ENCODE measurements at regions not wholly inside any gene's neighbourhood (a gene's known extent, or its start where the extent isn't known, plus 50 kb on each side); places are given as distances from the start of the nearest gene placed in this dataset.
"Not testable (repeated sequence)": the region's sequence is repeated elsewhere in the genome, so short reads cannot be mapped to it uniquely, and the experiment has no call there.

- H3K4me3 Mint-ChIP-seq, result no peak overlapping the region
- intact Hi-C loops (cut with DNase I, micrococcal nuclease), result no loop called here
- no peak for DNase-seq
- CTCF ChIA-PET, result interaction anchor here (1.2 kb wide), 1 partner anchor 19 kb away, joined by 3 read pairs; no protein-coding TSS in a partner anchor
- ATAC-seq, result no peak
- no peak overlapping the region for H3K27ac Mint-ChIP-seq
- no peaks in the 10 kb centered on the region for H3K36me3 Mint-ChIP-seq (ENCODE audit: low read depth)
- H3K9me3 Mint-ChIP-seq (ENCODE audit: low read depth), result no peaks in the 10 kb centered on the region
- peaks cover 8% of the 10 kb centered on the region for H3K27me3 Mint-ChIP-seq
- POLR2A ChIA-PET, result no interaction called here
- H3K4me1 Mint-ChIP-seq, result no peaks in the 10 kb centered on the region
Measured at GRCh38 chr7:32660936-32661335, 165.6 kb downstream of the AVL9 start.

- ChIA-PET POLR2A (no interaction called here), CTCF (no interaction called here)
- intact Hi-C loops (cut with DNase I, micrococcal nuclease), result no loop called here
- Mint-ChIP-seq H3K36me3 (ENCODE audit: low read depth) (no peaks in the 10 kb centered on the region), H3K9me3 (ENCODE audit: low read depth) (no peaks in the 10 kb centered on the region), H3K27ac (no peak overlapping the region), H3K27me3 (peaks cover 8% of the 10 kb centered on the region), H3K4me1 (no peaks in the 10 kb centered on the region), H3K4me3 (no peak overlapping the region)
- ATAC-seq (no peak), DNase-seq (no peak)
Measured at GRCh38 chr7:32659853-32660252, 164.6 kb downstream of the AVL9 start.

GRCh38 chr7:32658467-32658869, 163.2 kb downstream of the AVL9 start:
- ChIA-PET CTCF (no interaction called here), POLR2A (no interaction called here)
- intact Hi-C loops (cut with DNase I, micrococcal nuclease), result no loop called here
- DNase-seq, result no peak
- no peaks in the 10 kb centered on the region for H3K4me1 Mint-ChIP-seq
- H3K27me3 Mint-ChIP-seq, result peaks cover 4% of the 10 kb centered on the region
- ATAC-seq, result no peak
- H3K9me3 Mint-ChIP-seq (ENCODE audit: low read depth), result no peaks in the 10 kb centered on the region
- H3K36me3 Mint-ChIP-seq (ENCODE audit: low read depth), result no peaks in the 10 kb centered on the region
- no peak overlapping the region for H3K27ac Mint-ChIP-seq
- no peak overlapping the region for H3K4me3 Mint-ChIP-seq

GRCh38 chr7:32658034-32658433, 162.7 kb downstream of the AVL9 start:
- no peak overlapping the region for H3K4me3 Mint-ChIP-seq
- ATAC-seq (no peak), DNase-seq (no peak)
- no peaks in the 10 kb centered on the region for H3K4me1 Mint-ChIP-seq
- intact Hi-C loops (cut with DNase I, micrococcal nuclease), result no loop called here
- ChIA-PET CTCF (no interaction called here), POLR2A (no interaction called here)
- no peaks in the 10 kb centered on the region for H3K9me3 Mint-ChIP-seq (ENCODE audit: low read depth)
- peaks cover 2% of the 10 kb centered on the region for H3K27me3 Mint-ChIP-seq
- H3K27ac Mint-ChIP-seq, result no peak overlapping the region
- no peaks in the 10 kb centered on the region for H3K36me3 Mint-ChIP-seq (ENCODE audit: low read depth)

GRCh38 chr7:32654549-32654948, 159.3 kb downstream of the AVL9 start:
- H3K36me3 Mint-ChIP-seq (ENCODE audit: low read depth); DNase-seq; H3K27me3 Mint-ChIP-seq; CTCF ChIA-PET; H3K4me1 Mint-ChIP-seq; H3K27ac Mint-ChIP-seq; POLR2A ChIA-PET; H3K4me3 Mint-ChIP-seq; H3K9me3 Mint-ChIP-seq (ENCODE audit: low read depth); ATAC-seq; intact Hi-C loops (cut with DNase I, micrococcal nuclease): not testable (repeated sequence)

GRCh38 chr7:32650356-32650755, 155.1 kb downstream of the AVL9 start:
- H3K4me1 Mint-ChIP-seq; POLR2A ChIA-PET; ATAC-seq; H3K9me3 Mint-ChIP-seq (ENCODE audit: low read depth); H3K4me3 Mint-ChIP-seq; DNase-seq; intact Hi-C loops (cut with DNase I, micrococcal nuclease); CTCF ChIA-PET; H3K27ac Mint-ChIP-seq; H3K36me3 Mint-ChIP-seq (ENCODE audit: low read depth): not testable (repeated sequence)
- H3K27me3 Mint-ChIP-seq, result peaks cover 19% of the 10 kb centered on the region

GRCh38 chr7:32648408-32649156, 153.3 kb downstream of the AVL9 start:
- H3K27ac Mint-ChIP-seq, result no peak overlapping the region
- H3K4me1 Mint-ChIP-seq, result no peaks in the 10 kb centered on the region
- H3K4me3 Mint-ChIP-seq, result no peak overlapping the region
- H3K27me3 Mint-ChIP-seq, result peaks cover 22% of the 10 kb centered on the region
- H3K36me3 Mint-ChIP-seq (ENCODE audit: low read depth), result no peaks in the 10 kb centered on the region
- POLR2A ChIA-PET, result interaction anchor here (0.6 kb wide), 1 partner anchor 25 kb away, joined by 3 read pairs; no protein-coding TSS in a partner anchor
- CTCF ChIA-PET, result no interaction called here
- intact Hi-C loops (cut with DNase I, micrococcal nuclease), result no loop called here
- ATAC-seq, result no peak
- no peak for DNase-seq
- H3K9me3 Mint-ChIP-seq (ENCODE audit: low read depth), result no peaks in the 10 kb centered on the region

GRCh38 chr7:32645255-32645654, 150.0 kb downstream of the AVL9 start:
- ATAC-seq, H3K27ac Mint-ChIP-seq: not testable (repeated sequence)

GRCh38 chr7:32643194-32643593, 147.9 kb downstream of the AVL9 start:
- POLR2A ChIA-PET, result no interaction called here
- peaks cover 4% of the 10 kb centered on the region for H3K4me1 Mint-ChIP-seq
- intact Hi-C loops (cut with DNase I, micrococcal nuclease), result no loop called here
- peaks cover 3% of the 10 kb centered on the region for H3K9me3 Mint-ChIP-seq (ENCODE audit: low read depth)
- CTCF ChIA-PET, result no interaction called here
- H3K4me3 Mint-ChIP-seq, result no peak overlapping the region
- peaks cover 13% of the 10 kb centered on the region for H3K27me3 Mint-ChIP-seq
- no peaks in the 10 kb centered on the region for H3K36me3 Mint-ChIP-seq (ENCODE audit: low read depth)
- DNase-seq, result no peak
- H3K27ac Mint-ChIP-seq, result no peak overlapping the region
- ATAC-seq, result no peak

More at GRCh38 chr7:32645255-32645654, 150.0 kb downstream of the AVL9 start:
- intact Hi-C loops (cut with DNase I, micrococcal nuclease); DNase-seq; H3K9me3 Mint-ChIP-seq (ENCODE audit: low read depth); H3K4me1 Mint-ChIP-seq; POLR2A ChIA-PET; H3K36me3 Mint-ChIP-seq (ENCODE audit: low read depth); H3K4me3 Mint-ChIP-seq; CTCF ChIA-PET: not testable (repeated sequence)
- peaks cover 20% of the 10 kb centered on the region for H3K27me3 Mint-ChIP-seq

- peaks cover 3% of the 10 kb centered on the region for H3K9me3 Mint-ChIP-seq (ENCODE audit: low read depth)
- H3K4me3 Mint-ChIP-seq, result no peak overlapping the region
- H3K4me1 Mint-ChIP-seq, result peaks cover 6% of the 10 kb centered on the region
- no peaks in the 10 kb centered on the region for H3K36me3 Mint-ChIP-seq (ENCODE audit: low read depth)
- ChIA-PET POLR2A (no interaction called here), CTCF (no interaction called here)
- ATAC-seq, result no peak
- intact Hi-C loops (cut with DNase I, micrococcal nuclease), result loop anchor here in 1 of 2 experiments (5.0 kb wide), 1 partner anchor 147 kb away; the partner anchor contains the start of gene LSM5
- H3K27me3 Mint-ChIP-seq, result peaks cover 6% of the 10 kb centered on the region
- H3K27ac Mint-ChIP-seq, result no peak overlapping the region
- DNase-seq, result no peak
Measured at GRCh38 chr7:32639122-32639521, 143.8 kb downstream of the AVL9 start.

GRCh38 chr7:32638479-32639121, 143.3 kb downstream of the AVL9 start:
- H3K27ac Mint-ChIP-seq; H3K36me3 Mint-ChIP-seq (ENCODE audit: low read depth); H3K4me3 Mint-ChIP-seq; CTCF ChIA-PET; H3K9me3 Mint-ChIP-seq (ENCODE audit: low read depth); H3K4me1 Mint-ChIP-seq; H3K27me3 Mint-ChIP-seq; POLR2A ChIA-PET; DNase-seq: not testable (repeated sequence)
- ATAC-seq, result peak; percentile 42
- intact Hi-C loops (cut with DNase I, micrococcal nuclease), result loop anchor here in 1 of 2 experiments (5.0 kb wide), 1 partner anchor 146 kb away; the partner anchor contains the start of gene LSM5
